HG02759 (cell line): ENCODE measurements at regions not wholly inside any gene's neighbourhood (a gene's known extent, or its start where the extent isn't known, plus 50 kb on each side); places are given as distances from the start of the nearest gene placed in this dataset.

Source experiments
- ATAC-seq: cut with Tn5 transposase; IDR thresholded peaks from one replicate; pipeline ENCODE4 v1.9.1; 2021; ENCODE audit warnings: mild to moderate bottlenecking, moderate library complexity; ENCODE audit not compliant: unreplicated experiment

- ATAC-seq, result no peak
Observed at GRCh38 chr4:159723341-159724048, 620.6 kb downstream of the RAPGEF2 start.

DNA sequence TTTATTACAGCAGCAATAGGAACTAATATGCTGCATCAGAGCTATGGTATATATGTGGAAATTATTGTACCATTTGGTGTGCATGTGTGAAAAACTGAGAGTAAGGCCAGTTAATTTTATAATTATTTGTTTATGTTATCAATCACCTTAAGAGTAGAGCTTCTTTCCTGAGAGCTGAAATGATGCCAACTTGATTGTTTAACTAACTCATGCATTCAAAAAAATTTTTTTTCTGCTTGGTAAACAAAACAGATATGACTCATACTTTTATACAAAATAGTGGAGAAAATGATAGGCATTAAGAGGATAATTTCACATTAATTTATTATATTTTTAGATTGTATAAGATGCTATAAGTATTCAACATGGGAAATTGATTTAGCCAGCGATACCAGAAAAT, 622.7 kb downstream of the RAPGEF2 start:
- ATAC-seq, result no peak

DNA sequence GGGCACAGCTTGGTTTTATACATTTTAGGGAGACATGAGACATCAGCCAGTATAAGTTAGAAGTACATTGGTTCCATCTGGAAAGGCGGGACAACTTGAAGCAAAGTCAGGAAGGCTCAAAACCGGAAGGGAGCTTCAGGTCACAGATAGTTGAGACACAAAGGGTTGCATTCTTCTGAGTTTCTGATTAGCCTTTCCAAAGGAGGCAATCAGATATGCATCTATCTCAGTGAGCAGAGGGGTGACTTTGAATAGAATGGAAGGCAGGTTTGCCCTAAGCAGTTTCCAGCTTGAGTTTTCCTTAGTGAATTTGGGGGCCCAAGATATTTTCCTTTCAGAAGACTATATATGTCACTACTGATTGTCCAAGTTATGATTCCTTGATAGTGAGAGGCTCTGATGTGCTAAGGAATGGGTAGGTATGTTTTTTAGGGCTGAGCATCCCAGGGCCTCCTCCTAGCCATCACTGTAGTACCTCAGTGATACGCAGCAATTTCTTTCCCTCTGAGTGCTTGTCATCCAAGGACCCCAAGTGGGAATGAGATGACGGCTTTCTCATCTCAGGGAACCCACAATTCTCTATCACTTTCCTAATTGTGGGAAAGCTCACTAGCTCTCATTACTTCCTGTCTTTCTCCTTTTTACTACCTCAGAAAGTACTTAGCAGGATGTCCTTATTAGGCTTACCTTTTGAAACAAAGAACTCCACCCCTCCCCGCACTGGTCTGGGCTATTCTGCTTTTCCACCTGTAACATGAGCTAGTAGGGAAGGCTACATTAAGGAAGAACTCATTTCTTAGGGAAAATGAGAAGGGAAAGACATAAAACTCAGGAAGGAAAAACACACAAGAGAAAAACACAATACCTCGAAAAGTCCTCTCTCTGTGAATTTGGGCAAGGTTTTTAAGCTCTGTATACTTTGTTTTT, 632.7 kb downstream of the RAPGEF2 start:
- ATAC-seq, result no peak

- ATAC-seq, result no peak
Observed at GRCh38 chr4:159736411-159736810, 633.5 kb downstream of the RAPGEF2 start.

GRCh38 chr4:159743971-159744370, 641.1 kb downstream of the RAPGEF2 start:
- ATAC-seq, result no peak

- no peak for ATAC-seq
Observed at GRCh38 chr4:159747983-159748382, 645.1 kb downstream of the RAPGEF2 start.

- no peak for ATAC-seq
Observed at GRCh38 chr4:159748834-159749444, 646.1 kb downstream of the RAPGEF2 start.

DNA sequence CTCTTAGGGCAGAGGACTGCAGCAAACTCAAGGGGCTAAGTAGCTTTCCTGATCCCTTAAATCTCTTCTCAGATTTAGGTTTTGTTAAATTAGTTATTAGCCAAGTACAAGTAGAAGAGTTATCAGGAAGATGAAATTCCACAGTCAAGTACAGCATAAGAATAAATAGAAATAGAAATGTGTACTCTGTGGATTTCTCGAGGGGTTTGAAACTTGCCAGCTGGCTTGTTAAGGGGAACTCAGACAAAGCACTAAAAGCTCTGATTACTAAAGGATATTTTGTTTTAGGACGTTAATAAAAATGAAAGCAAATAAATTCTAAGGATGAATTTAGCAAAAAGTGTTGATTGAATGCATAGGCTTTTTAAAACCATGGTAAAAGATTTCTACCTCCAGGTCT, 654.6 kb downstream of the RAPGEF2 start:
- no peak for ATAC-seq

- ATAC-seq, result no peak
Observed at GRCh38 chr4:159758061-159758460, 655.2 kb downstream of the RAPGEF2 start.

DNA sequence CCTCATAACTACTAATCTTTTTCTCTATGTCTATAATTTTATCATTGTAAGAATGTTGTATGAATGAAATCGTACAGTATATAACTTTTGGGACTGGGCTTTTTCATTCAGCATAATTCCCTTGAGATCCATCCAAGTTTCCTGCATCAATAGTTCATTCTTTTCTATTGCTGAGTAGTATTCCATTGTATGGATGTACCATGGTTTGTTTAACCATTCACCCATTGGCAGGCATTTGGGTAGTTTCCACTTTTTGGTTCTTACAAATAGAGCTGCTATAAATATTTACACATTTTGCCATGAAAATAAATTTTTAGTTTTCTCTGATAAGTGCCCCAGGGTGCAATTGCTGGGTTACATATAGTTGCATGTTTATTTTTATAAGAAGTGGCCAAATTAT, 659.8 kb downstream of the RAPGEF2 start:
- ATAC-seq, result no peak

GRCh38 chr4:159764343-159764952, 661.6 kb downstream of the RAPGEF2 start:
- ATAC-seq, result peak; percentile 84

DNA sequence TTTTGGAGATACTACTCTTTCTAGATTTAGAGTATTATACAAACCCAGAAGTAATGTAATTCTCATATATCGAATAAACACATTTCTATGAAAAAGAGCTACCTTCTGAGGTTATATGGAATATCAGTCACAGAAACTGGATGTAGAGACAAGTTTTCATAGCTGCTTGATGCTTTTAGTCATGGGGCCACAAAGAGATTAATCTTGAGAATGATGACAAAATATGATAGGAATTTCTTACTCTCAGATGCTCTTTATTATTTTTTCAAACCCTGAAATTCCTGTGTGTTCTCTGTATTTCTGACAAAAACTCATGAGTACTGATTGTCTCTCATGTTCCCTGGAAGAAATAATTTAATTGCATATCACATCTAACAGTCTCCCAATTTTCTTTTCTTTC, 662.5 kb downstream of the RAPGEF2 start:
- ATAC-seq, result no peak

- no peak for ATAC-seq
Observed at GRCh38 chr4:159766241-159766640, 663.4 kb downstream of the RAPGEF2 start.

GRCh38 chr4:159767406-159767805, 664.5 kb downstream of the RAPGEF2 start:
- no peak for ATAC-seq

DNA sequence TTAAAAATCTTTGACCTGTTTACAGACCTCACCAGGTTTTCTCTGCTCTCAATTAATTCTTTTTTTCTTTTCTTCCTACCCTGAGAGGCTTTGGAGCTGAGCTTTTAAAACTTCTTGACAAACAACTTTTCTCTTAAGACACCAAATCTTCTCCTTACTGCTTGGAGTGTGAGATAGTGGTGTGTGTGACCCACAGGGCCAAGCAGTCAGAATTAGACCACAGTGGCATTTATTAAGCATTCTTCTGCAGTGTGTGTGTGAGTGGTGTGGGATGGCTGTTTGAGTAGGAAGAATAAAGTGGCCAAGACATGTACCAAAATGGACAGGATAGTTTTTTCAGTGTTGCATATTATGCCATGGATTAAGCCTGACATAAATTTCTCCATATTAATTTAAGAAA, 665.1 kb downstream of the RAPGEF2 start:
- ATAC-seq, result no peak

DNA sequence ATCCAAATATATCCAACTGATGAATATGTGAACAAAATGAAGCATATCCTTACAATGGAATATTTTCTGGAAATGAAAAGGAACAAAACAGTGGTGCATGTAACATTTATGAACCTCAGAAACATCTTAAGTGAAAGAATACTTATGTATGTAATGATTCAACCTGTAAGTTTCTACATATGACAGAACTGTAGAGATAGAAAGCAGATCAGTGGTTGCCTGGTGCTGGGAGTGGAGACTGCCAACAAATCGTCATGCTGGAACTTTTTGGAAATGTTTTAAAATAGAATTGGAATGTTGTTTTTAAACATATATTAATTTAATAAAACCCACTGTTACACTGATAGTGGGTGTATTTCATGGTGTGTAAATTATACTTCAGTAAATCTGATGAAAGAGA, 667.5 kb downstream of the RAPGEF2 start:
- no peak for ATAC-seq

DNA sequence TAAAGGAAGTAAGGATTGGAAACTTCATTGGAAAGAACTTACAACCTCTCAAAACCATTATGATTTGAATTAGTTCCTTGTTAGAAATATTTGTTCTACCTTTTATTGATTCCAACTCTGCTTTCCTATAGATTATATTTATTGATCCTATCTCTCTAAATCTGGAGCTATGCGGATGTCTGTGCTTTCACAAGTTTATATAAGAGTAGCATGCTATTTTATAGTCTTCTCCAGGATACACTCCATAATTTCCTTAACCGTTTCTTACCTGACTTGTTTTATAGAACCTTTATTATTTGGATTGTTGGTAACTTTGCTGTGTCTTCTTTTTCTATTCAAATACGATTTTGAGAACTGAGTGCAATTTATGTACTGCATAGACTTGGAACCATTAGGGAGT, 668.1 kb downstream of the RAPGEF2 start:
- no peak for ATAC-seq

GRCh38 chr4:159776961-159777360, 674.1 kb downstream of the RAPGEF2 start:
- ATAC-seq, result no peak

DNA sequence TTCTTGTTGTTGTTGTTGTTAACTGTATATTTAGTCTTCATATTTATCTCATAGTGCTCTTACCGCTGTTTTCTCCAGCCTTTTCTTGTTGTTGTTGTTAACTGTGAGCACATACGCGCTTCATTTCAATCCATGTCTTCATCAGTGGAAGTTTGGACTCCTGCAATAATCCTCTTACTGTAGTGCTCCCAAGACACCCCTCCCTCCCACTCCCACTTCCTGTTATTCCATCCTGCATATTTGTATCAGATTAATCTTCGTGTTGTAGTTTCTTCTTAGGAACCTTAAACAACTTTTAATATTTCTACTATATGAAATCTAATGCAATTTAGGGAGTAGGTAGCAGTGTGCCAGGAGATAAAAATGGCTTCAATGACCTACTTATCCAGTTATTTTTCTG, 674.8 kb downstream of the RAPGEF2 start:
- ATAC-seq, result no peak

- ATAC-seq, result no peak
Observed at GRCh38 chr4:159778298-159778697, 675.4 kb downstream of the RAPGEF2 start.

DNA sequence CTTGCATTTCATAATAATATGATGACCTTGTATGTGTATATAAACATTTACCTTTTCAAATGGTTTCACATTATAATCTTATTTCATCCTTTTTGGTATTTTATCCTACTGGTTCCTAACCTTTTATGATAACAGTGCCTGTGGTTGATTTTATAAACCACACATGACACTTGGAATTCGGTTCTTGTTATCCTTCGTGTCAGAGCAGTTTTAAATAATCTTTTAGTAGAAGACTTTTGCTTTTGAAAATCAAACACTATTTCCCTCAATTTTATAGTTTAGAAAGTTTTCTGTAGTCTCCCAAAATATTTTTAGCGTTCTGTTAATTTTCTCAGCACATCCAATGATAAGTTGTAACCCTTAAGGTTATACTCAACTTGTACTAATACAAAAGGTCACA, 676.8 kb downstream of the RAPGEF2 start:
- ATAC-seq, result no peak
